Hepatocyte (in vitro differentiated cells): ENCODE measurements at regions not wholly inside any gene's neighbourhood (a gene's known extent, or its start where the extent isn't known, plus 50 kb on each side); places are given as distances from the start of the nearest gene placed in this dataset.

Experiments used
- DNase-seq: peaks from one replicate; pipeline ENCODE4 v3.0.0-alpha.2; 2016; ENCODE audit warnings: low spot score
- H2AFZ ChIP-seq: fragments of 200-600 bp; sonication (generic); 2 replicates; pipeline ENCODE4 v1.6.0; 2016; ENCODE audit warnings: antibody characterized with exemption, mild to moderate bottlenecking
- H3K27ac ChIP-seq: fragments of 200-600 bp; sonication (generic); 2 replicates; pipeline ENCODE4 v1.5.1; 2016; ENCODE audit warnings: mild to moderate bottlenecking
- H3K27me3 ChIP-seq: fragments of 200-600 bp; sonication (generic); 2 replicates; pipeline ENCODE4 v1.6.1; 2016
- H3K36me3 ChIP-seq: fragments of 200-600 bp; sonication (generic); replicated peaks from 2 replicates; pipeline ENCODE4 v1.5.1; 2016; ENCODE audit warnings: low read depth; ENCODE audit not compliant: insufficient read depth
- H3K4me1 ChIP-seq: fragments of 200-600 bp; sonication (generic); 2 replicates; pipeline ENCODE4 v1.5.1; 2016; ENCODE audit warnings: mild to moderate bottlenecking, moderate library complexity; ENCODE audit not compliant: insufficient read depth
- H3K4me2 ChIP-seq: fragments of 200-600 bp; sonication (generic); 2 replicates; pipeline ENCODE4 v1.6.0; 2016
- H3K4me3 ChIP-seq: fragments of 200-600 bp; sonication (generic); 2 replicates; pipeline ENCODE4 v1.5.1; 2016; ENCODE audit warnings: mild to moderate bottlenecking
- H3K79me2 ChIP-seq: fragments of 200-600 bp; sonication (generic); 2 replicates; pipeline ENCODE4 v1.6.0; 2017; ENCODE audit warnings: mild to moderate bottlenecking
- H3K9me2 ChIP-seq: fragments of 200-600 bp; sonication (generic); replicated peaks from 2 replicates; pipeline ENCODE4 v1.6.0; 2017; ENCODE audit warnings: mild to moderate bottlenecking; ENCODE audit not compliant: insufficient read depth
- H3K9me3 ChIP-seq: fragments of 200-600 bp; sonication (generic); 2 replicates; pipeline ENCODE4 v1.5.1; 2016; ENCODE audit warnings: low read depth, mild to moderate bottlenecking
- H4K20me1 ChIP-seq: fragments of 200-600 bp; sonication (generic); 2 replicates; pipeline ENCODE4 v1.6.0; 2016; ENCODE audit warnings: mild to moderate bottlenecking; ENCODE audit not compliant: insufficient read depth, poor library complexity, severe bottlenecking
- CTCF ChIP-seq: fragments of 200-600 bp; sonication (generic); IDR thresholded peaks from 2 replicates; pipeline ENCODE4 v1.5.1; 2016; ENCODE audit warnings: antibody characterized with exemption, mild to moderate bottlenecking; ENCODE audit not compliant: poor library complexity
- EZH2 ChIP-seq: fragments of 200-600 bp; sonication (generic); IDR thresholded peaks from 2 replicates; pipeline ENCODE4 v1.6.1; 2016; ENCODE audit warnings: antibody characterized with exemption, mild to moderate bottlenecking, borderline replicate concordance
- EZH2phosphoT487 ChIP-seq: fragments of 200-600 bp; sonication (generic); IDR thresholded peaks from one replicate; pipeline ENCODE4 v1.6.1; 2018; ENCODE audit warnings: antibody characterized with exemption, mild to moderate bottlenecking, low read depth, moderate library complexity; ENCODE audit not compliant: unreplicated experiment, severe bottlenecking
- WGBS: methylation state at CpG from one replicate; pipeline ENCODE4 v1.1.6; 2016; ENCODE audit warnings: low lambda C conversion rate; ENCODE audit errors: missing lambda C conversion rate; 5-methylcytosine and 5-hydroxymethylcytosine counted together

GRCh38 chr3:25166016-25166415 is 262.0 kb upstream of the RARB start:
- H3K36me3 ChIP-seq: no peaks in the 10 kb centered on the region
- no peak for TF ChIP-seq EZH2
- no peak for TF ChIP-seq CTCF
- TF ChIP-seq EZH2phosphoT487: no peak
- DNase-seq: no peak
- H3K9me2 ChIP-seq: no peaks in the 10 kb centered on the region
- no peak overlapping the region for H3K4me2 ChIP-seq
- no peak overlapping the region for H3K27ac ChIP-seq
- H2AFZ ChIP-seq: no peak overlapping the region
- no peaks in the 10 kb centered on the region for H3K9me3 ChIP-seq
- no peaks in the 10 kb centered on the region for H3K79me2 ChIP-seq
- no peaks in the 10 kb centered on the region for H3K4me1 ChIP-seq
- no peaks in the 10 kb centered on the region for H3K27me3 ChIP-seq
- H3K4me3 ChIP-seq: no peak overlapping the region
- WGBS: 55% methylated on average over 3 of the region's 3 CpGs
- no peaks in the 10 kb centered on the region for H4K20me1 ChIP-seq

GRCh38 chr3:25169151-25169550 is 258.9 kb upstream of the RARB start:
- no peaks in the 10 kb centered on the region for H3K9me3 ChIP-seq
- H3K9me2 ChIP-seq: no peaks in the 10 kb centered on the region
- no peak overlapping the region for H3K4me2 ChIP-seq
- no peak overlapping the region for H3K4me3 ChIP-seq
- DNase-seq: no peak
- H3K4me1 ChIP-seq: no peaks in the 10 kb centered on the region
- no peaks in the 10 kb centered on the region for H3K27me3 ChIP-seq
- no peaks in the 10 kb centered on the region for H3K36me3 ChIP-seq
- no peaks in the 10 kb centered on the region for H4K20me1 ChIP-seq
- H3K79me2 ChIP-seq: no peaks in the 10 kb centered on the region
- WGBS: 89% methylated on average over 3 of the region's 3 CpGs
- no peak overlapping the region for H2AFZ ChIP-seq
- no peak for TF ChIP-seq EZH2
- TF ChIP-seq EZH2phosphoT487: no peak
- no peak for TF ChIP-seq CTCF
- no peak overlapping the region for H3K27ac ChIP-seq

GRCh38 chr3:25170021-25170420 is 258.0 kb upstream of the RARB start:
- H4K20me1 ChIP-seq: no peaks in the 10 kb centered on the region
- H3K9me3 ChIP-seq: no peaks in the 10 kb centered on the region
- no peak overlapping the region for H3K4me2 ChIP-seq
- H3K4me3 ChIP-seq: no peak overlapping the region
- no peaks in the 10 kb centered on the region for H3K9me2 ChIP-seq
- H3K27me3 ChIP-seq: no peaks in the 10 kb centered on the region
- no peak overlapping the region for H3K27ac ChIP-seq
- DNase-seq: no peak
- H2AFZ ChIP-seq: no peak overlapping the region
- no peaks in the 10 kb centered on the region for H3K4me1 ChIP-seq
- 81% methylated on average over 3 of the region's 3 CpGs for WGBS
- no peaks in the 10 kb centered on the region for H3K36me3 ChIP-seq
- TF ChIP-seq CTCF: no peak
- no peak for TF ChIP-seq EZH2phosphoT487
- no peak for TF ChIP-seq EZH2
- no peaks in the 10 kb centered on the region for H3K79me2 ChIP-seq
